GM12878 (cell line): ENCODE measurements at regions not wholly inside any gene's neighbourhood (a gene's known extent, or its start where the extent isn't known, plus 50 kb on each side); places are given as distances from the start of the nearest gene placed in this dataset.

Experiments used
- ATAC-seq: fragments of 200-7000 bp; cut with Tn5 transposase; 3 replicates; pipeline ENCODE4 v1.9.1; 2020; ENCODE audit warnings: mild to moderate bottlenecking, moderate library complexity
- BruUV-seq: library from RNA; stranded (reverse); fragments of 400-500 nt; replicated peaks from 2 replicates; lab custom pipeline; 2021; lab: Mats Ljungman, UMichigan
- CTCF ChIA-PET: fragments of 300-600 bp; sonication (Branson Sonifier 250); formaldehyde crosslinking; extraction: SDS; loops from one replicate; lab custom pipeline; 2021; ENCODE audit warnings: inconsistent platforms; lab: Yijun Ruan, JAX
- POLR2A ChIA-PET: fragments of 350-600 bp; formaldehyde crosslinking; extraction: SDS; loops from one replicate; lab custom pipeline; 2021; ENCODE audit warnings: inconsistent platforms; lab: Charles Lee
- RAD21 ChIA-PET: fragments of 300-600 bp; sonication (Branson Sonifier 250); formaldehyde crosslinking; loops from one replicate; lab custom pipeline; 2023; ENCODE audit warnings: antibody characterized with exemption; ENCODE audit not compliant: unreplicated experiment; lab: Charles Lee
- SMC1A ChIA-PET: fragments of 300-600 bp; sonication (Branson Sonifier 250); formaldehyde crosslinking; loops from one replicate; lab custom pipeline; 2023; ENCODE audit not compliant: unreplicated experiment, uncharacterized antibody; lab: Charles Lee
- DNase-seq: peaks from one replicate; pipeline ENCODE4 v3.0.0-alpha.2; 2011; ENCODE audit warnings: low read depth, low spot score
- FAIRE-seq: peaks from 3 replicates; lab custom pipeline; 2011; peaks lifted over from hg19 to GRCh38; lab: Jason Lieb, UNC
- H2AFZ ChIP-seq: 2 replicates; pipeline ENCODE4 v1.6.0; 2011; ENCODE audit warnings: low read depth, low read length, control low read depth; ENCODE audit not compliant: control insufficient read depth
- H3K27ac ChIP-seq: 2 replicates; pipeline ENCODE4 v1.5.1; 2011; ENCODE audit warnings: control low read depth; ENCODE audit not compliant: control insufficient read depth, insufficient read depth
- H3K27me3 ChIP-seq, 2 experiments: replicated peaks in 1 of 2; 2 replicates each; pipeline versions ENCODE4 v1.6.0 to v1.6.1; 2011; ENCODE audit warnings: low read length in 1 of 2; ENCODE audit not compliant: control insufficient read depth in 2 of 2, insufficient read depth in 2 of 2
- H3K36me3 ChIP-seq, 2 experiments: 2 replicates each; pipeline ENCODE4 v1.5.1; 2011; ENCODE audit warnings: low read length in 1 of 2; ENCODE audit not compliant: control insufficient read depth in 2 of 2, insufficient read depth in 2 of 2
- H3K4me1 ChIP-seq: 2 replicates; pipeline ENCODE4 v1.6.1; 2011; ENCODE audit warnings: mild to moderate bottlenecking, low read length, moderate library complexity, mixed read lengths; ENCODE audit not compliant: control insufficient read depth, insufficient read depth
- H3K4me2 ChIP-seq: 2 replicates; pipeline ENCODE4 v1.6.0; 2011; ENCODE audit warnings: control low read depth; ENCODE audit not compliant: control insufficient read depth, insufficient read depth
- H3K4me3 ChIP-seq: fragments of 200-600 bp; sonication (generic); 2 replicates; pipeline ENCODE4 v1.5.1; 2016
- H3K79me2 ChIP-seq: 2 replicates; pipeline ENCODE4 v1.6.0; 2011; ENCODE audit warnings: low read length; ENCODE audit not compliant: control insufficient read depth, insufficient read depth
- H3K9ac ChIP-seq: 2 replicates; pipeline ENCODE4 v1.8.0; 2011; ENCODE audit warnings: low read length, control low read depth, mixed read lengths; ENCODE audit not compliant: control insufficient read depth, insufficient read depth
- H3K9me3 ChIP-seq: replicated peaks from 3 replicates; pipeline ENCODE4 v1.5.1; 2011; ENCODE audit warnings: mild to moderate bottlenecking, low read length; ENCODE audit not compliant: control insufficient read depth, insufficient read depth
- H4K20me1 ChIP-seq: 2 replicates; pipeline ENCODE4 v1.6.0; 2011; ENCODE audit not compliant: control insufficient read depth, insufficient read depth
- CBX5 ChIP-seq: sonication (generic); IDR thresholded peaks from 2 replicates; pipeline ENCODE4 v1.6.1; 2016; ENCODE audit warnings: low read depth, moderate library complexity, mild to moderate bottlenecking, inconsistent platforms
- CHD4 ChIP-seq: fragments of 200-600 bp; sonication (generic); IDR thresholded peaks from 2 replicates; pipeline ENCODE4 v1.6.1; 2016; ENCODE audit warnings: mild to moderate bottlenecking
- E2F8 ChIP-seq: fragments of 450-650 bp; IDR thresholded peaks from 2 replicates; pipeline ENCODE4 v1.6.1; 2018; ENCODE audit warnings: mild to moderate bottlenecking, low read depth, moderate library complexity; ENCODE audit not compliant: partially characterized antibody
- FOS ChIP-seq: IDR thresholded peaks from 3 replicates; pipeline ENCODE4 v1.6.1; 2011; ENCODE audit warnings: borderline replicate concordance; ENCODE audit not compliant: insufficient read length; ENCODE audit errors: extremely low read depth
- JUNB ChIP-seq: IDR thresholded peaks from 2 replicates; pipeline ENCODE4 v1.6.1; 2016; ENCODE audit warnings: antibody characterized with exemption, mild to moderate bottlenecking
- MYB ChIP-seq: fragments of 150-350 bp; IDR thresholded peaks from 2 replicates; pipeline ENCODE4 v1.6.1; 2014; ENCODE audit warnings: mild to moderate bottlenecking, low read depth, low read length, borderline replicate concordance
- MYC ChIP-seq: IDR thresholded peaks from 2 replicates; pipeline ENCODE4 v1.6.1; 2011; ENCODE audit warnings: mild to moderate bottlenecking, low read length, moderate library complexity, inconsistent platforms; ENCODE audit not compliant: insufficient read depth, insufficient replicate concordance, insufficient read length, severe bottlenecking
- NR2C2 ChIP-seq: IDR thresholded peaks from 2 replicates; pipeline ENCODE4 v1.6.1; 2011; ENCODE audit warnings: borderline replicate concordance, low read depth; ENCODE audit not compliant: control insufficient read depth, insufficient read length
- POLR2AphosphoS5 ChIP-seq: IDR thresholded peaks from 2 replicates; pipeline ENCODE4 v1.6.1; 2011; ENCODE audit warnings: mild to moderate bottlenecking, low read length, inconsistent platforms
- TBL1XR1 ChIP-seq: IDR thresholded peaks from 2 replicates; pipeline ENCODE4 v1.6.1; 2012; ENCODE audit warnings: low read depth, low read length, improper control_type of control experiment
- ZZZ3 ChIP-seq: IDR thresholded peaks from 2 replicates; pipeline ENCODE4 v1.6.1; 2011; ENCODE audit warnings: low read depth; ENCODE audit not compliant: control insufficient read depth, insufficient read length
- WGBS: methylation state at CpG from one replicate; pipeline ENCODE4 v1.1.6; 2016; ENCODE audit warnings: low lambda C conversion rate; ENCODE audit not compliant: insufficient replicate concordance, insufficient coverage; ENCODE audit errors: missing lambda C conversion rate; 5-methylcytosine and 5-hydroxymethylcytosine counted together
- in situ Hi-C: fragments of 300-500 bp; cut with MboI; formaldehyde crosslinking; loops from 9 replicates; pipeline ENCODE4 v1.14.3; 2018; ENCODE audit warnings: mixed read lengths
- intact Hi-C: fragments of 100-400 bp; cut with micrococcal nuclease; formaldehyde crosslinking; loops from one replicate; pipeline ENCODE4 v1.14.2; 2022; ENCODE audit not compliant: unreplicated experiment
- TF ChIP-seq, protein P1 (sequence below): fragments of 450-650 bp; formaldehyde crosslinking; IDR thresholded peaks from 2 replicates; pipeline ENCODE4 v1.4.0; 2020; ENCODE audit warnings: mild to moderate bottlenecking, moderate library complexity
- TF ChIP-seq, protein P2 (sequence below): fragments of 450-650 bp; IDR thresholded peaks from 2 replicates; pipeline ENCODE4 v1.6.1; 2018; ENCODE audit warnings: borderline replicate concordance, mild to moderate bottlenecking; ENCODE audit not compliant: partially characterized antibody

- CTCF ChIA-PET = no interaction called here
- WGBS = 8% methylated on average over 10 of the region's 10 CpGs
- TF ChIP-seq MYC = no peak
- TF ChIP-seq NR2C2 = no peak
- no peak for TF ChIP-seq CHD4
- TF ChIP-seq ZZZ3 = no peak
- no peak for TF ChIP-seq POLR2AphosphoS5
- no peak for TF ChIP-seq MYB
- TF ChIP-seq, protein P1, sequence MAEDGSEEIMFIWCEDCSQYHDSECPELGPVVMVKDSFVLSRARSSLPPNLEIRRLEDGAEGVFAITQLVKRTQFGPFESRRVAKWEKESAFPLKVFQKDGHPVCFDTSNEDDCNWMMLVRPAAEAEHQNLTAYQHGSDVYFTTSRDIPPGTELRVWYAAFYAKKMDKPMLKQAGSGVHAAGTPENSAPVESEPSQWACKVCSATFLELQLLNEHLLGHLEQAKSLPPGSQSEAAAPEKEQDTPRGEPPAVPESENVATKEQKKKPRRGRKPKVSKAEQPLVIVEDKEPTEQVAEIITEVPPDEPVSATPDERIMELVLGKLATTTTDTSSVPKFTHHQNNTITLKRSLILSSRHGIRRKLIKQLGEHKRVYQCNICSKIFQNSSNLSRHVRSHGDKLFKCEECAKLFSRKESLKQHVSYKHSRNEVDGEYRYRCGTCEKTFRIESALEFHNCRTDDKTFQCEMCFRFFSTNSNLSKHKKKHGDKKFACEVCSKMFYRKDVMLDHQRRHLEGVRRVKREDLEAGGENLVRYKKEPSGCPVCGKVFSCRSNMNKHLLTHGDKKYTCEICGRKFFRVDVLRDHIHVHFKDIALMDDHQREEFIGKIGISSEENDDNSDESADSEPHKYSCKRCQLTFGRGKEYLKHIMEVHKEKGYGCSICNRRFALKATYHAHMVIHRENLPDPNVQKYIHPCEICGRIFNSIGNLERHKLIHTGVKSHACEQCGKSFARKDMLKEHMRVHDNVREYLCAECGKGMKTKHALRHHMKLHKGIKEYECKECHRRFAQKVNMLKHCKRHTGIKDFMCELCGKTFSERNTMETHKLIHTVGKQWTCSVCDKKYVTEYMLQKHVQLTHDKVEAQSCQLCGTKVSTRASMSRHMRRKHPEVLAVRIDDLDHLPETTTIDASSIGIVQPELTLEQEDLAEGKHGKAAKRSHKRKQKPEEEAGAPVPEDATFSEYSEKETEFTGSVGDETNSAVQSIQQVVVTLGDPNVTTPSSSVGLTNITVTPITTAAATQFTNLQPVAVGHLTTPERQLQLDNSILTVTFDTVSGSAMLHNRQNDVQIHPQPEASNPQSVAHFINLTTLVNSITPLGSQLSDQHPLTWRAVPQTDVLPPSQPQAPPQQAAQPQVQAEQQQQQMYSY (CRISPR knock-in tag) = no peak
- TF ChIP-seq TBL1XR1 = no peak
- TF ChIP-seq, protein P2, sequence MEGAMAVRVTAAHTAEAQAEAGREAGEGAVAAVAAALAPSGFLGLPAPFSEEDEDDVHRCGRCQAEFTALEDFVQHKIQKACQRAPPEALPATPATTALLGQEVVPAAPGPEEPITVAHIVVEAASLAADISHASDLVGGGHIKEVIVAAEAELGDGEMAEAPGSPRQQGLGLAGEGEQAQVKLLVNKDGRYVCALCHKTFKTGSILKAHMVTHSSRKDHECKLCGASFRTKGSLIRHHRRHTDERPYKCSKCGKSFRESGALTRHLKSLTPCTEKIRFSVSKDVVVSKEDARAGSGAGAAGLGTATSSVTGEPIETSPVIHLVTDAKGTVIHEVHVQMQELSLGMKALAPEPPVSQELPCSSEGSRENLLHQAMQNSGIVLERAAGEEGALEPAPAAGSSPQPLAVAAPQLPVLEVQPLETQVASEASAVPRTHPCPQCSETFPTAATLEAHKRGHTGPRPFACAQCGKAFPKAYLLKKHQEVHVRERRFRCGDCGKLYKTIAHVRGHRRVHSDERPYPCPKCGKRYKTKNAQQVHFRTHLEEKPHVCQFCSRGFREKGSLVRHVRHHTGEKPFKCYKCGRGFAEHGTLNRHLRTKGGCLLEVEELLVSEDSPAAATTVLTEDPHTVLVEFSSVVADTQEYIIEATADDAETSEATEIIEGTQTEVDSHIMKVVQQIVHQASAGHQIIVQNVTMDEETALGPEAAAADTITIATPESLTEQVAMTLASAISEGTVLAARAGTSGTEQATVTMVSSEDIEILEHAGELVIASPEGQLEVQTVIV = no peak
- TF ChIP-seq FOS = no peak
- no peak for TF ChIP-seq E2F8
- TF ChIP-seq CBX5 = no peak
- TF ChIP-seq JUNB = no peak
These were observed 102.4 kb downstream of the CCT6B start for GRCh38 chr17:34858591-34859565.

More at GRCh38 chr17:34858591-34859565, 102.4 kb downstream of the CCT6B start:
- H3K4me3 ChIP-seq = no peak overlapping the region
- H3K27ac ChIP-seq = no peak overlapping the region
- H3K9me3 ChIP-seq = no peaks in the 10 kb centered on the region
- no peaks in the 10 kb centered on the region for H3K79me2 ChIP-seq
- ChIA-PET POLR2A (no interaction called here), RAD21 (no interaction called here), SMC1A (no interaction called here)
- no peaks in the 10 kb centered on the region for H3K4me1 ChIP-seq
- intact Hi-C loops (no loop called here), in situ Hi-C loops (no loop called here)
- H3K27me3 ChIP-seq = no peaks in the 10 kb centered on the region; a peak in 1 of 4 replicates
- H3K4me2 ChIP-seq = no peak overlapping the region
- H3K9ac ChIP-seq = no peak overlapping the region
- FAIRE-seq = no peak
- H4K20me1 ChIP-seq = no peaks in the 10 kb centered on the region
- ATAC-seq = no peak
- DNase-seq = no peak
- no peaks in the 10 kb centered on the region for H3K36me3 ChIP-seq
- no peak overlapping the region for H2AFZ ChIP-seq
- BruUV-seq = no TSS peak
